K562 (cell line): ENCODE measurements at regions not wholly inside any gene's neighbourhood (a gene's known extent, or its start where the extent isn't known, plus 50 kb on each side); places are given as distances from the start of the nearest gene placed in this dataset.

ENCODE experiments used
- ATAC-seq: fragments of 200-7000 bp; cut with Tn5 transposase; 3 replicates; pipeline ENCODE4 v1.9.1; 2020; ENCODE audit warnings: moderate library complexity
- BruUV-seq: library from RNA; stranded (reverse); fragments of 400-500 nt; replicated peaks from 2 replicates; lab custom pipeline; 2021; lab: Mats Ljungman, UMichigan
- CTCF ChIA-PET: fragments of 300-600 bp; formaldehyde crosslinking; extraction: SDS; loops from one replicate; lab custom pipeline; 2021; ENCODE audit warnings: low intra/inter-chr PET ratio; lab: Yijun Ruan, JAX
- POLR2A ChIA-PET: fragments of 300-600, 350-650 bp; sonication (Branson Sonifier 250); formaldehyde crosslinking; extraction: SDS; loops from one replicate; lab custom pipeline; 2021; ENCODE audit warnings: antibody characterized with exemption, inconsistent platforms; lab: Yijun Ruan, JAX
- DNase-seq, 4 experiments: peaks; one replicate each; pipeline versions ENCODE4 v3.0.0 to v3.0.0-alpha.2; 2011 to 2018; ENCODE audit warnings: low spot score in 3 of 4, mixed read lengths in 3 of 4; ENCODE audit errors: extremely low read depth in 1 of 4
- FAIRE-seq: peaks from 2 replicates; lab custom pipeline; 2011; peaks lifted over from hg19 to GRCh38; lab: Jason Lieb, UNC
- H2AFZ ChIP-seq: 2 replicates; pipeline ENCODE4 v1.6.0; 2011; ENCODE audit warnings: low read depth, low read length, control low read depth, inconsistent platforms
- H3K27ac ChIP-seq: fragments of 200-600 bp; 3 replicates; pipeline ENCODE4 v1.8.0; 2011; ENCODE audit warnings: low read depth, mild to moderate bottlenecking, control low read depth, inconsistent platforms, low read length, moderate library complexity, mixed read lengths; ENCODE audit errors: extremely low read depth
- H3K27me3 ChIP-seq, 2 experiments: fragments of 300-600 bp in 1 of 2; 2 replicates in 1 of 2; 3 replicates in 1 of 2; pipeline versions ENCODE4 v1.6.0 to v1.8.0; 2011; ENCODE audit warnings: inconsistent platforms in 2 of 2, low read length in 2 of 2, mild to moderate bottlenecking in 1 of 2, mixed read lengths in 1 of 2, moderate library complexity in 1 of 2; ENCODE audit not compliant: control insufficient read depth in 2 of 2, insufficient read depth in 2 of 2
- H3K36me3 ChIP-seq: fragments of 300-600 bp; 3 replicates; pipeline ENCODE4 v1.8.0; 2011; ENCODE audit warnings: mild to moderate bottlenecking, low read length, inconsistent platforms; ENCODE audit not compliant: control insufficient read depth, insufficient read depth
- H3K4me1 ChIP-seq, 2 experiments: fragments of 200-600 bp in 1 of 2; replicated peaks in 1 of 2; 2 replicates in 1 of 2; 3 replicates in 1 of 2; pipeline versions ENCODE4 v1.5.1 to v1.8.0; 2011; ENCODE audit warnings: inconsistent platforms in 2 of 2, low read length in 2 of 2, mild to moderate bottlenecking in 1 of 2, mixed read lengths in 1 of 2, moderate library complexity in 1 of 2; ENCODE audit not compliant: control insufficient read depth in 2 of 2, insufficient read depth in 2 of 2
- H3K4me2 ChIP-seq: 2 replicates; pipeline ENCODE4 v1.6.1; 2011; ENCODE audit warnings: low read length, control low read depth, inconsistent platforms, mixed read lengths; ENCODE audit not compliant: insufficient read depth
- H3K4me3 ChIP-seq: fragments of 200-600 bp; sonication (generic), shearing (Covaris generic); 2 replicates; pipeline ENCODE4 v1.5.1; 2016; ENCODE audit warnings: control low read depth, inconsistent platforms
- H3K79me2 ChIP-seq: fragments of 200-600 bp; 3 replicates; pipeline ENCODE4 v1.8.0; 2011; ENCODE audit warnings: low read length, inconsistent platforms; ENCODE audit not compliant: control insufficient read depth, insufficient read depth
- H3K9ac ChIP-seq, 2 experiments: 2 replicates each; pipeline versions ENCODE4 v1.6.0 to v1.6.1; 2011; ENCODE audit warnings: low read depth in 2 of 2, low read length in 2 of 2, control low read depth in 1 of 2, inconsistent platforms in 1 of 2, mild to moderate bottlenecking in 1 of 2, mixed read lengths in 1 of 2; ENCODE audit not compliant: insufficient read depth in 1 of 2
- H3K9me1 ChIP-seq: one replicate; pipeline ENCODE4 v1.6.0; 2011; ENCODE audit warnings: inconsistent platforms, mild to moderate bottlenecking, low read length, moderate library complexity; ENCODE audit not compliant: control insufficient read depth, insufficient read depth
- H3K9me3 ChIP-seq: replicated peaks from 2 replicates; pipeline ENCODE4 v1.5.1; 2011; ENCODE audit warnings: low read depth, low read length, inconsistent platforms; ENCODE audit not compliant: control insufficient read depth, insufficient read depth
- H4K20me1 ChIP-seq: replicated peaks from 2 replicates; pipeline ENCODE4 v1.6.1; 2011; ENCODE audit warnings: low read length, inconsistent platforms, mixed read lengths; ENCODE audit not compliant: control insufficient read depth, insufficient read depth
- ATF7 ChIP-seq: fragments of 450-650 bp; IDR thresholded peaks from 2 replicates; pipeline ENCODE4 v1.7.1; 2014; ENCODE audit warnings: mild to moderate bottlenecking, moderate library complexity
- CCAR2 ChIP-seq: fragments of 200-400 bp; formaldehyde crosslinking; IDR thresholded peaks from 2 replicates; pipeline ENCODE4 v1.6.1; 2017; ENCODE audit warnings: mild to moderate bottlenecking, low read depth, low read length
- FOXA3 ChIP-seq, 2 experiments: fragments of 450-650 bp in 1 of 2; sonication (generic) in 1 of 2; formaldehyde crosslinking; IDR thresholded peaks in 1 of 2; conservative IDR thresholded peaks in 1 of 2; 2 replicates each; pipeline versions ENCODE4 v1.4.0 to v1.8.0; 2020 to 2022; ENCODE audit warnings: mild to moderate bottlenecking in 2 of 2, missing genetic modification reagents in 1 of 2
- ID3 ChIP-seq, 2 experiments: fragments of 250-450 bp in 1 of 2; fragments of 450-650 bp in 1 of 2; sonication (Bioruptor Pico) in 1 of 2; IDR thresholded peaks; 2 replicates each; pipeline versions ENCODE4 v1.6.1 to v1.8.0; 2016 to 2021; ENCODE audit warnings: mild to moderate bottlenecking in 2 of 2, moderate library complexity in 2 of 2, missing compliant biosample characterization in 1 of 2, missing genetic modification characterization in 1 of 2
- KHSRP ChIP-seq: fragments of 450-650 bp; IDR thresholded peaks from 2 replicates; pipeline ENCODE4 v1.6.1; 2017
- MTA2 ChIP-seq: fragments of 450-650 bp; IDR thresholded peaks from 2 replicates; pipeline ENCODE4 v1.6.1; 2016; ENCODE audit warnings: low read depth
- NRF1 ChIP-seq, 2 experiments: fragments of 450-650 bp; IDR thresholded peaks in 1 of 2; conservative IDR thresholded peaks in 1 of 2; 2 replicates each; pipeline ENCODE4 v1.6.1; 2014; ENCODE audit warnings: mild to moderate bottlenecking in 2 of 2
- SETDB1 ChIP-seq: IDR thresholded peaks from one replicate; pipeline ENCODE4 v1.6.1; 2012; ENCODE audit warnings: low read length, control low read depth, inconsistent platforms
- SRSF9 ChIP-seq: fragments of 200-400 bp; formaldehyde crosslinking; IDR thresholded peaks from 2 replicates; pipeline ENCODE4 v1.6.1; 2017; ENCODE audit warnings: low read depth, low read length, borderline replicate concordance
- TCFL5 ChIP-seq: fragments of 250-450 bp; sonication (Bioruptor Pico); conservative IDR thresholded peaks from 2 replicates; pipeline ENCODE4 v1.6.1; 2021; ENCODE audit warnings: mild to moderate bottlenecking, moderate library complexity, matching md5 sums
- U2AF2 ChIP-seq: fragments of 200-400 bp; formaldehyde crosslinking; optimal IDR thresholded peaks from 2 replicates; pipeline ENCODE3; 2017; ENCODE audit warnings: low read depth, mild to moderate bottlenecking, low read length
- ZNF134 ChIP-seq: fragments of 250-450 bp; sonication (Bioruptor Pico); conservative IDR thresholded peaks from 2 replicates; pipeline ENCODE4 v1.4.0; 2020
- ZNF436 ChIP-seq: fragments of 250-450, 450-650 bp; sonication (Bioruptor Pico); formaldehyde crosslinking; IDR thresholded peaks from 2 replicates; pipeline ENCODE4 v1.7.0; 2020; ENCODE audit warnings: mild to moderate bottlenecking
- ZNF644 ChIP-seq: fragments of 200-800 bp; sonication (Bioruptor generic); IDR thresholded peaks from 2 replicates; pipeline ENCODE4 v1.6.1; 2016; ENCODE audit warnings: low read depth, missing genetic modification characterization, missing compliant biosample characterization
- ZNF778 ChIP-seq: fragments of 450-650 bp; formaldehyde crosslinking; IDR thresholded peaks from 2 replicates; pipeline ENCODE4 v1.4.0; 2020; ENCODE audit warnings: mild to moderate bottlenecking, moderate library complexity
- ZSCAN29 ChIP-seq: fragments of 450-650 bp; IDR thresholded peaks from 2 replicates; pipeline ENCODE4 v1.6.1; 2017
- WGBS: fragments of 100-300 bp; shearing (Covaris generic); methylation state at CpG from one replicate; pipeline ENCODE4 v1.1.6; 2016; ENCODE audit warnings: low coverage, mixed read lengths; ENCODE audit not compliant: insufficient coverage; ENCODE audit errors: missing lambda C conversion rate; 5-methylcytosine and 5-hydroxymethylcytosine counted together
- in situ Hi-C: fragments of 300-500 bp; cut with MboI; formaldehyde crosslinking; loops from 4 replicates; pipeline ENCODE4 v1.15.0; 2018; ENCODE audit warnings: inconsistent platforms, mixed read lengths
- intact Hi-C: fragments of 100-400 bp; cut with micrococcal nuclease; formaldehyde crosslinking; loops from 2 replicates; pipeline ENCODE4 v1.14.2; 2022

- Histone ChIP-seq H3K9me1 (no peaks in the 10 kb centered on the region), H3K4me1 (no peaks in the 10 kb centered on the region), H3K9me3 (no peaks in the 10 kb centered on the region), H3K4me3 (no peak overlapping the region), H3K79me2 (no peaks in the 10 kb centered on the region), H2AFZ (no peak overlapping the region), H3K9ac (no peak overlapping the region), H3K4me2 (no peak overlapping the region), H4K20me1 (no peaks in the 10 kb centered on the region), H3K27ac (no peak overlapping the region), H3K27me3 (no peaks in the 10 kb centered on the region), H3K36me3 (no peaks in the 10 kb centered on the region)
- ATAC-seq, result no peak
- intact Hi-C loops (no loop called here), in situ Hi-C loops (no loop called here)
- no TSS peak for BruUV-seq
- ChIA-PET POLR2A (no interaction called here), CTCF (no interaction called here)
- FAIRE-seq, result no peak
- 0% methylated on average over 2 of the region's 2 CpGs for WGBS
- DNase-seq, result no peak
- TF ChIP-seq ATF7 (no peak), ZNF644 (tag) (no peak), ID3 (CRISPR knock-in tag; IDR thresholded peaks at IDR 0.05) (no peak), ID3 (tag; IDR thresholded peaks at IDR 0.05) (no peak), CCAR2 (no peak), ZNF778 (CRISPR knock-in tag) (no peak)
These were observed 425.3 kb downstream of the INHBA start for GRCh38 chr7:41277561-41277960.

- intact Hi-C loops, result no loop called here
- WGBS, result 0% methylated on average over 8 of the region's 9 CpGs
These were observed 427.6 kb downstream of the INHBA start for GRCh38 chr7:41275255-41275654.

More at GRCh38 chr7:41275255-41275654, 427.6 kb downstream of the INHBA start:
- Histone ChIP-seq H3K4me3 (no peak overlapping the region), H3K4me1 (no peaks in the 10 kb centered on the region), H3K79me2 (no peaks in the 10 kb centered on the region), H3K9ac (no peak overlapping the region), H4K20me1 (no peaks in the 10 kb centered on the region), H3K27ac (no peak overlapping the region), H3K9me1 (no peaks in the 10 kb centered on the region), H3K27me3 (no peaks in the 10 kb centered on the region), H3K36me3 (no peaks in the 10 kb centered on the region), H2AFZ (no peak overlapping the region), H3K9me3 (no peaks in the 10 kb centered on the region), H3K4me2 (no peak overlapping the region)
- BruUV-seq, result no TSS peak
- ChIA-PET POLR2A (no interaction called here), CTCF (no interaction called here)
- TF ChIP-seq TCFL5 (CRISPR knock-in tag) (no peak), ZSCAN29 (no peak), ZNF436 (CRISPR knock-in tag) (no peak), KHSRP (no peak), ZNF134 (CRISPR knock-in tag) (no peak), FOXA3 (CRISPR knock-in tag; conservative IDR thresholded peaks at IDR 0.05 in 1 of 2, IDR thresholded peaks at IDR 0.05 in 1 of 2) (no peak), U2AF2 (no peak), MTA2 (no peak), SRSF9 (no peak), SETDB1 (no peak), NRF1 (conservative IDR thresholded peaks at IDR 0.05 in 1 of 2, IDR thresholded peaks at IDR 0.05 in 1 of 2) (no peak), ID3 (CRISPR knock-in tag; IDR thresholded peaks at IDR 0.05) (no peak), ID3 (tag; IDR thresholded peaks at IDR 0.05) (no peak)
- FAIRE-seq (no peak), ATAC-seq (no peak), DNase-seq (no peak)
- in situ Hi-C loops, result no loop called here
